ENCODE measurements at regions not wholly inside any gene's neighbourhood (a gene's known extent, or its start where the extent isn't known, plus 50 kb on each side); places are given as distances from the start of the nearest gene placed in this dataset.

DNA sequence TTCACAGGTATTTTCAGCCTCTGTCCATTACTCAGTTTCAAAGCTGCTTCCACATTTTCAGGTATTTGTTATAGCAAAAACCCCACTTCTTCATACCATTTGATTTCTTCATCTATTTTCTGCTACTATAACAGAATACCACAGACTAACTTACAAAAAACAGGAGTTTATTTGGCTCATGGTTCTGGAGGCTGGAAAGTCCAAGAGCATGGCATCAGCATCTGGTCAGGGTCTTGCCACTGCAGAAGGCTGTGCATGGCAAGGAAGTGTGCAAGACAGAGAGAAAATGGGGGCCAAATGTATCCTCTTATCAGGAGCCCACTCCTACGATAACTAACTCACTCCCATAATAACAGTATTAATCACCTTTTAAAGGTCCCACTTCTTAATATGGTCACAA is 82.8 kb upstream of the FOXA2 start:
- DNase-seq (ENCODE audit: low spot score) = no peak
- Histone ChIP-seq H3K36me3 (ENCODE audit: control insufficient read depth in 4 of 4, insufficient read depth in 3 of 4, low read depth in 1 of 4, low read length in 3 of 4) (no peaks in the 10 kb centered on the region), H3K27ac (ENCODE audit: low read depth in 1 of 2, low read length in 2 of 2) (no peak overlapping the region), H3K4me1 (ENCODE audit: control insufficient read depth in 4 of 4, insufficient read depth in 4 of 4, low read length in 3 of 4) (no peaks in the 10 kb centered on the region), H3K9ac (ENCODE audit: low read depth in 1 of 2, low read length in 2 of 2) (no peak overlapping the region), H3K9me3 (ENCODE audit: control insufficient read depth in 4 of 4, low read length in 3 of 4) (peaks cover 1 to 10% (median 5%) of the 10 kb centered on the region in 4 donors), H3K27me3 (ENCODE audit: control insufficient read depth in 4 of 4, insufficient read depth in 4 of 4, low read length in 3 of 4) (peaks cover 0 to 2% (median 0%) of the 10 kb centered on the region in 4 donors), H3K4me3 (ENCODE audit: low read depth in 1 of 3, low read length in 3 of 3) (no peak overlapping the region)
- TF ChIP-seq, protein P1, sequence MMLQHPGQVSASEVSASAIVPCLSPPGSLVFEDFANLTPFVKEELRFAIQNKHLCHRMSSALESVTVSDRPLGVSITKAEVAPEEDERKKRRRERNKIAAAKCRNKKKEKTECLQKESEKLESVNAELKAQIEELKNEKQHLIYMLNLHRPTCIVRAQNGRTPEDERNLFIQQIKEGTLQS (IDR thresholded peaks at IDR 0.05) = no peak
- TF ChIP-seq SP1 (IDR thresholded peaks at IDR 0.05) (no peak), TAF1 (conservative IDR thresholded peaks at IDR 0.05) (no peak), RAD21 (IDR thresholded peaks at IDR 0.05) (no peak), HNF4G (IDR thresholded peaks at IDR 0.05) (no peak), GABPA (IDR thresholded peaks at IDR 0.05 in 1 of 2, conservative IDR thresholded peaks at IDR 0.05 in 1 of 2) (no peak), EGR1 (IDR thresholded peaks at IDR 0.05; ENCODE audit: low read depth in 2 of 2) (no peak), YY1 (IDR thresholded peaks at IDR 0.05) (no peak), NR2F2 (IDR thresholded peaks at IDR 0.05) (no peak), JUND (IDR thresholded peaks at IDR 0.05) (no peak), FOXA2 (IDR thresholded peaks at IDR 0.05) (no peak), FOXA1 (IDR thresholded peaks at IDR 0.05) (no peak)
- TF ChIP-seq, protein P2, sequence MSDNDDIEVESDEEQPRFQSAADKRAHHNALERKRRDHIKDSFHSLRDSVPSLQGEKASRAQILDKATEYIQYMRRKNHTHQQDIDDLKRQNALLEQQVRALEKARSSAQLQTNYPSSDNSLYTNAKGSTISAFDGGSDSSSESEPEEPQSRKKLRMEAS (IDR thresholded peaks at IDR 0.05) = no peak
- TF ChIP-seq, protein P3, sequence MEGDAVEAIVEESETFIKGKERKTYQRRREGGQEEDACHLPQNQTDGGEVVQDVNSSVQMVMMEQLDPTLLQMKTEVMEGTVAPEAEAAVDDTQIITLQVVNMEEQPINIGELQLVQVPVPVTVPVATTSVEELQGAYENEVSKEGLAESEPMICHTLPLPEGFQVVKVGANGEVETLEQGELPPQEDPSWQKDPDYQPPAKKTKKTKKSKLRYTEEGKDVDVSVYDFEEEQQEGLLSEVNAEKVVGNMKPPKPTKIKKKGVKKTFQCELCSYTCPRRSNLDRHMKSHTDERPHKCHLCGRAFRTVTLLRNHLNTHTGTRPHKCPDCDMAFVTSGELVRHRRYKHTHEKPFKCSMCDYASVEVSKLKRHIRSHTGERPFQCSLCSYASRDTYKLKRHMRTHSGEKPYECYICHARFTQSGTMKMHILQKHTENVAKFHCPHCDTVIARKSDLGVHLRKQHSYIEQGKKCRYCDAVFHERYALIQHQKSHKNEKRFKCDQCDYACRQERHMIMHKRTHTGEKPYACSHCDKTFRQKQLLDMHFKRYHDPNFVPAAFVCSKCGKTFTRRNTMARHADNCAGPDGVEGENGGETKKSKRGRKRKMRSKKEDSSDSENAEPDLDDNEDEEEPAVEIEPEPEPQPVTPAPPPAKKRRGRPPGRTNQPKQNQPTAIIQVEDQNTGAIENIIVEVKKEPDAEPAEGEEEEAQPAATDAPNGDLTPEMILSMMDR (IDR thresholded peaks at IDR 0.05; ENCODE audit: low read depth, low read length, missing input control) = no peak
- TF ChIP-seq, protein P4, sequence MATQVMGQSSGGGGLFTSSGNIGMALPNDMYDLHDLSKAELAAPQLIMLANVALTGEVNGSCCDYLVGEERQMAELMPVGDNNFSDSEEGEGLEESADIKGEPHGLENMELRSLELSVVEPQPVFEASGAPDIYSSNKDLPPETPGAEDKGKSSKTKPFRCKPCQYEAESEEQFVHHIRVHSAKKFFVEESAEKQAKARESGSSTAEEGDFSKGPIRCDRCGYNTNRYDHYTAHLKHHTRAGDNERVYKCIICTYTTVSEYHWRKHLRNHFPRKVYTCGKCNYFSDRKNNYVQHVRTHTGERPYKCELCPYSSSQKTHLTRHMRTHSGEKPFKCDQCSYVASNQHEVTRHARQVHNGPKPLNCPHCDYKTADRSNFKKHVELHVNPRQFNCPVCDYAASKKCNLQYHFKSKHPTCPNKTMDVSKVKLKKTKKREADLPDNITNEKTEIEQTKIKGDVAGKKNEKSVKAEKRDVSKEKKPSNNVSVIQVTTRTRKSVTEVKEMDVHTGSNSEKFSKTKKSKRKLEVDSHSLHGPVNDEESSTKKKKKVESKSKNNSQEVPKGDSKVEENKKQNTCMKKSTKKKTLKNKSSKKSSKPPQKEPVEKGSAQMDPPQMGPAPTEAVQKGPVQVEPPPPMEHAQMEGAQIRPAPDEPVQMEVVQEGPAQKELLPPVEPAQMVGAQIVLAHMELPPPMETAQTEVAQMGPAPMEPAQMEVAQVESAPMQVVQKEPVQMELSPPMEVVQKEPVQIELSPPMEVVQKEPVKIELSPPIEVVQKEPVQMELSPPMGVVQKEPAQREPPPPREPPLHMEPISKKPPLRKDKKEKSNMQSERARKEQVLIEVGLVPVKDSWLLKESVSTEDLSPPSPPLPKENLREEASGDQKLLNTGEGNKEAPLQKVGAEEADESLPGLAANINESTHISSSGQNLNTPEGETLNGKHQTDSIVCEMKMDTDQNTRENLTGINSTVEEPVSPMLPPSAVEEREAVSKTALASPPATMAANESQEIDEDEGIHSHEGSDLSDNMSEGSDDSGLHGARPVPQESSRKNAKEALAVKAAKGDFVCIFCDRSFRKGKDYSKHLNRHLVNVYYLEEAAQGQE (IDR thresholded peaks at IDR 0.05) = no peak
- TF ChIP-seq, protein P5, sequence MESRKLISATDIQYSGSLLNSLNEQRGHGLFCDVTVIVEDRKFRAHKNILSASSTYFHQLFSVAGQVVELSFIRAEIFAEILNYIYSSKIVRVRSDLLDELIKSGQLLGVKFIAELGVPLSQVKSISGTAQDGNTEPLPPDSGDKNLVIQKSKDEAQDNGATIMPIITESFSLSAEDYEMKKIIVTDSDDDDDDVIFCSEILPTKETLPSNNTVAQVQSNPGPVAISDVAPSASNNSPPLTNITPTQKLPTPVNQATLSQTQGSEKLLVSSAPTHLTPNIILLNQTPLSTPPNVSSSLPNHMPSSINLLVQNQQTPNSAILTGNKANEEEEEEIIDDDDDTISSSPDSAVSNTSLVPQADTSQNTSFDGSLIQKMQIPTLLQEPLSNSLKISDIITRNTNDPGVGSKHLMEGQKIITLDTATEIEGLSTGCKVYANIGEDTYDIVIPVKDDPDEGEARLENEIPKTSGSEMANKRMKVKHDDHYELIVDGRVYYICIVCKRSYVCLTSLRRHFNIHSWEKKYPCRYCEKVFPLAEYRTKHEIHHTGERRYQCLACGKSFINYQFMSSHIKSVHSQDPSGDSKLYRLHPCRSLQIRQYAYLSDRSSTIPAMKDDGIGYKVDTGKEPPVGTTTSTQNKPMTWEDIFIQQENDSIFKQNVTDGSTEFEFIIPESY (IDR thresholded peaks at IDR 0.05) = no peak
- 68% methylated on average over 1 of the region's 1 CpG for WGBS

DNA sequence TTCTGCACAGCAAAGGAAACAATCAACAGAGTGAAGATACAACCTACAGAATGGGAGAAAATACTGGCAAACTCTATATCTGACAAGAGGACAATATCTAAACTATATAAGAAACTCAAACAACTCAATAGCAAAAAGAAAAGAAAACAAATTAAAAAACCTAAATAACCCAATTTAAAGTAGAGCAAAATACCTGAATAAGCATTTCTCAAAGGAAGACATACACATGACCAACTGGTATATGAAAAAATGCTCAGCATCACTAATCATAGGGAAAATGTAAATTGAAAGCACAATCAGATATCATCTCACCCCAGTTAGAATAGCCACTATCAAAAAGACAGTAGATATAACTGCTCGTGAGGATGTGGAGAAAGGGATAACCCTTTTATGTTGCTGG is 87.8 kb upstream of the FOXA2 start:
- peaks cover 1 to 10% (median 5%) of the 10 kb centered on the region in 4 donors for H3K9me3 ChIP-seq (ENCODE audit: control insufficient read depth in 4 of 4, low read length in 3 of 4)
- H3K9ac ChIP-seq (ENCODE audit: low read depth in 1 of 2, low read length in 2 of 2) = no peak overlapping the region
- no peaks in the 10 kb centered on the region for H3K4me1 ChIP-seq (ENCODE audit: control insufficient read depth in 4 of 4, insufficient read depth in 4 of 4, low read length in 3 of 4)
- TF ChIP-seq FOXA2 (IDR thresholded peaks at IDR 0.05) (no peak), FOXA1 (IDR thresholded peaks at IDR 0.05) (no peak), HNF4A (conservative IDR thresholded peaks at IDR 0.05) (no peak), NR2F2 (IDR thresholded peaks at IDR 0.05) (no peak)
- no peak for DNase-seq (ENCODE audit: low spot score)
- no peak overlapping the region for H3K27ac ChIP-seq (ENCODE audit: low read depth in 1 of 2, low read length in 2 of 2)
- no peaks in the 10 kb centered on the region for H3K36me3 ChIP-seq (ENCODE audit: control insufficient read depth in 4 of 4, insufficient read depth in 3 of 4, low read depth in 1 of 4, low read length in 3 of 4)
- H3K4me3 ChIP-seq (ENCODE audit: low read depth in 1 of 3, low read length in 3 of 3) = no peak overlapping the region
- peaks cover 0 to 2% (median 0%) of the 10 kb centered on the region in 4 donors for H3K27me3 ChIP-seq (ENCODE audit: control insufficient read depth in 4 of 4, insufficient read depth in 4 of 4, low read length in 3 of 4)
- WGBS = 85% methylated on average over 1 of the region's 1 CpG
